Pancreas (tissue), 10 donors: ENCODE measurements at regions not wholly inside any gene's neighbourhood (a gene's known extent, or its start where the extent isn't known, plus 50 kb on each side); places are given as distances from the start of the nearest gene placed in this dataset.
A peak's percentile ranks its signal among the peaks of the same experiment; 100 is the strongest.

Experiments
- ATAC-seq, 4 donors: fragments of 200-7000 bp; cut with Tn5 transposase; one replicate each; pipeline versions ENCODE4 v1.8.0 to v1.9.1; 2020; ENCODE audit warnings: mild to moderate bottlenecking in 4 of 4, moderate library complexity in 4 of 4
- DNase-seq, 6 donors: peaks; one replicate each; pipeline ENCODE4 v3.0.0-alpha.2; 2020
- FAIRE-seq: peaks from 2 replicates; lab custom pipeline; 2012; peaks lifted over from hg19 to GRCh38; lab: Jason Lieb, UNC
- H3K27ac ChIP-seq, 4 donors: fragments of 200-600 bp; sonication (generic); 1 replicate in 3 of 4; 2 replicates in 1 of 4; pipeline versions ENCODE4 v1.5.0 to v1.8.0; 2020
- H3K27me3 ChIP-seq, 4 donors: fragments of 200-600 bp; one replicate each; pipeline ENCODE4 v1.8.0; 2021
- H3K36me3 ChIP-seq, 3 donors: fragments of 200-600 bp; sonication (generic) in 1 of 3; one replicate each; pipeline versions ENCODE4 v1.5.0 to v1.8.0; 2020 to 2021
- H3K4me1 ChIP-seq, 3 donors: fragments of 200-600 bp; one replicate each; pipeline ENCODE4 v1.8.0; 2021
- H3K4me3 ChIP-seq, 4 donors: fragments of 200-600 bp; sonication (generic) in 2 of 4; one replicate each; pipeline versions ENCODE4 v1.5.0 to v1.8.0; 2020 to 2021
- H3K9me3 ChIP-seq, 4 donors: fragments of 200-600 bp; one replicate each; pipeline ENCODE4 v1.8.0; 2021
- CTCF ChIP-seq, 4 donors: fragments of 200-600 bp; sonication (generic) in 3 of 4; IDR thresholded peaks; one replicate each; pipeline versions ENCODE4 v1.5.0 to v1.8.0; 2021; ENCODE audit warnings: antibody characterized with exemption in 4 of 4
- WGBS, 2 donors: extraction: QIAGEN DNeasy Blood & Tissue Kit; methylation state at CpG; one replicate each; pipeline ENCODE4 v1.1.7; 2013; 5-methylcytosine and 5-hydroxymethylcytosine counted together
- intact Hi-C, 3 donors: fragments of 100-400 bp; cut with DNase I; formaldehyde crosslinking; loops; one replicate each; pipeline versions ENCODE4 v1.11.1 to v1.14.2; 2022
- donor health status: healthy with polysubstance abuse.
- donor health status: DM: no; HTN: no; CAD: no; lungs with moderate emphysema.
- donor health status: DM: no; HTN: no; CAD: no.
- donor health status: control.
- donor health status: control.
- donor health status: Bipolar disorder and iron deficiency.
- donor health status: DM: yes; HTN: yes; CAD: no.
- donor health status: DM: no; HTN: no; CAD: no.
- donor health status: DM: no; HTN: no; CAD: no.
- donor health status: DM: yes; HTN: yes; CAD: no.

DNA sequence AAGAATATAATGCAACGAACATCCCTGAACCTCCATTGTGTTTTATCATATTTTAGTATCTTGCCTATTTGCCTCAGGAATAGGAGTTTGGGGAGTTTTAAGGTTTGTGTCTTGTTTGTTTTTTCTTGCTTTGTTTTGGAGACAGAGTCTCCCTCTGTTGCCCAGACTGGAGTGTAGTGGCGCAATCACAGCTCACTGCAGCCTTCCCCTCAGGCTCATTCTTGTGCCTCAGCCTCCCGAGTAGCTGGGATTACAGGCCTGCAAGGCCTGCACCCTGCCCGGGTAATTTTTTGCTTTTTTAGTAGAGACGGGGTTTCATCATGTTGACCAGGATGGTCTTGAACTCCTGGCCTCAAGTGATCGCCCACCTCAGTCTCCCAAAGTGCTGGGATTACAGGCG is 63.3 kb upstream of the CARMIL1 start:
- DNase-seq: no peak
- no peak for ATAC-seq
- intact Hi-C loops: no loop called here
- no peaks in the 10 kb centered on the region for H3K9me3 ChIP-seq
- H3K4me1 ChIP-seq: peaks cover 7 to 10% (median 7%) of the 10 kb centered on the region in 3 donors
- no peak for FAIRE-seq
- H3K36me3 ChIP-seq: no peaks in the 10 kb centered on the region
- no peak overlapping the region for H3K27ac ChIP-seq
- no peak overlapping the region for H3K4me3 ChIP-seq
- no peak for TF ChIP-seq CTCF (IDR thresholded peaks at IDR 0.05)
- WGBS, 2 donors: 91 to 94% methylated on average over 7 of the region's 7 CpGs
- H3K27me3 ChIP-seq: no peaks in the 10 kb centered on the region

DNA sequence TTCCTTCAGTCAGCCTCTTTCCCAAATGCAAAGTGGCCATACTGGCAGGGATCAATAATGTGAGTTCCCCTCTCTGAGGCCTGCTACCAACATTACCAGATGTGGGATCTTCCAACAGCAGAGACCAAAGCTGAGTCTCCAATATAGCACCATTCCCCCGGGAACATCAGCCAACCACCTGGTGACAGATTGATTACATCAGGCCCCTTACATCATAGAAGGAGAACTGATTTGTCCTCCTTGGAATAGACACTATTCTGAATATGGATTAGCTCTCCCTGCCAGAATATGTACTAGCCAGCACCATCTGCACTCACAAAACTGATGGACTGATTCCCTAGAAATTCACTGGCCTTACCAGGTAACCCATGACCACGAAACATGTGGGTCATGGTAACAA is 61.9 kb upstream of the CARMIL1 start:
- peaks cover 7 to 16% (median 10%) of the 10 kb centered on the region in 3 donors for H3K4me1 ChIP-seq
- 92 to 96% methylated on average over 2 of the region's 2 CpGs for WGBS, 2 donors
- no peaks in the 10 kb centered on the region for H3K9me3 ChIP-seq
- no peak overlapping the region for H3K27ac ChIP-seq
- ATAC-seq (no peak), FAIRE-seq (no peak), DNase-seq (no peak)
- no peak for TF ChIP-seq CTCF (IDR thresholded peaks at IDR 0.05)
- no peak overlapping the region for H3K4me3 ChIP-seq
- H3K36me3 ChIP-seq: no peaks in the 10 kb centered on the region
- intact Hi-C loops: no loop called here
- H3K27me3 ChIP-seq: no peaks in the 10 kb centered on the region

DNA sequence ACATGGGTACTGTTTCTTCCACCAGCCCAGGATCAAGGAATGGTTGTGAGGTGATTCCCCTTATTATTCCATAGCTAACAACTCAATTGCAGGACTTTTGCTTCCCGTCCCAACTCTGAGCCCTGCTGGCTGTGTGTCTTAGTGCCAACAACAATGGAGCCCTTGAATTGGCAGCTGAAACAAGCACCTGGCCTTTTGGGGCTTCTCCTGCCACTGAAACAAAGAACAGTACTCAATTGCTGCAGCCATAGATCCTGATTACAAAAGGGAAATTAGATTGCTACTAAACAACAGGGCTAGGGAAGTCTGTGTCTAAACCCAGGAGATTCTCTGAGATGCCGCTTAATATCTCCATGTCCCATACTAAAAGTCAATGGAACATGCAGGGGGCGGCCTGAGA is 61.3 kb upstream of the CARMIL1 start:
- H3K27me3 ChIP-seq: no peaks in the 10 kb centered on the region
- no peaks in the 10 kb centered on the region for H3K9me3 ChIP-seq
- DNase-seq (no peak), FAIRE-seq (no peak), ATAC-seq (no peak)
- intact Hi-C loops: no loop called here
- H3K4me1 ChIP-seq: peaks cover 7 to 16% (median 10%) of the 10 kb centered on the region in 3 donors
- WGBS, 2 donors: 89 to 92% methylated on average over 3 of the region's 3 CpGs
- H3K27ac ChIP-seq: no peak overlapping the region
- no peak overlapping the region for H3K4me3 ChIP-seq
- TF ChIP-seq CTCF (IDR thresholded peaks at IDR 0.05): no peak
- no peaks in the 10 kb centered on the region for H3K36me3 ChIP-seq

DNA sequence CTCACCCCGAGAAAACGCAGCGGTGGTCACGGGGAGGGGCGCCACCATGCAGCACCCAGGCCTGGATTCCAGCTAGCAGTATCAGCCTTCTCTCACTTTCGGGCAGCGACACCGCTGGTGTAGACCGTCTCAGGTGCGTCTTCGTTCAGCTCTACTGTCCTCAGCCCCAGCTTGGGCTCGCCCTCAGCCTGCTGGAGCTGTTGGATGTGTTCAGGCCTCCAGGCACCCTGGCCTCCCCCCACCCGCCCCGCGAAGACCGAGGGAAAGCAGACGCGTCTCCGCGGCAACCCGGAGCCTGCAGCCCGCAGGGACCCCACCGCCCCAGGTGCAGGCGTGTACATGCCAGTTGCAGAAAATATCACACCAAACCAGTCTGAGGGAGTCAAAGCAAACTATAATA is 60.8 kb upstream of the CARMIL1 start:
- H3K27ac ChIP-seq: no peak overlapping the region
- WGBS, 2 donors: 86% methylated on average over 24 of the region's 24 CpGs
- peaks cover 7 to 16% (median 13%) of the 10 kb centered on the region in 3 donors for H3K4me1 ChIP-seq
- no peak overlapping the region for H3K4me3 ChIP-seq
- no peak for FAIRE-seq
- DNase-seq: peak in 1 of 6 donors; percentile 67
- H3K27me3 ChIP-seq: no peaks in the 10 kb centered on the region
- TF ChIP-seq CTCF (IDR thresholded peaks at IDR 0.05): no peak
- no peaks in the 10 kb centered on the region for H3K9me3 ChIP-seq
- no peaks in the 10 kb centered on the region for H3K36me3 ChIP-seq
- intact Hi-C loops: no loop called here
- no peak for ATAC-seq

GRCh38 chr6:25219216-25219916 is 59.8 kb upstream of the CARMIL1 start:
- Histone ChIP-seq H3K27ac (no peak overlapping the region), H3K9me3 (no peaks in the 10 kb centered on the region), H3K4me1 (peaks cover 7 to 19% (median 16%) of the 10 kb centered on the region in 3 donors), H3K4me3 (no peak overlapping the region), H3K36me3 (no peaks in the 10 kb centered on the region), H3K27me3 (no peaks in the 10 kb centered on the region)
- ATAC-seq (no peak), DNase-seq (no peak), FAIRE-seq (no peak)
- intact Hi-C loops: no loop called here
- 0 to 54% methylated on average over 1 of the region's 1 CpG for WGBS, 2 donors
- no peak for TF ChIP-seq CTCF (IDR thresholded peaks at IDR 0.05)
